Spleen (tissue), 11 donors: ENCODE measurements at regions not wholly inside any gene's neighbourhood (a gene's known extent, or its start where the extent isn't known, plus 50 kb on each side); places are given as distances from the start of the nearest gene placed in this dataset.

Experiments used
- DNase-seq: peaks from one replicate; pipeline ENCODE4 v3.0.0-alpha.2; 2020
- H3K27ac ChIP-seq, 8 donors: fragments of 200-600 bp; sonication (generic) in 7 of 8; 1 replicate in 4 of 8; 2 replicates in 4 of 8; pipeline versions ENCODE4 v1.5.0 to v1.8.0; 2016 to 2021; ENCODE audit warnings: inconsistent platforms in 4 of 8, mild to moderate bottlenecking in 4 of 8, moderate library complexity in 1 of 8
- H3K27me3 ChIP-seq, 7 donors: fragments of 200-600 bp; sonication (generic) in 6 of 7; replicated peaks in 1 of 7; 1 replicate in 4 of 7; 2 replicates in 3 of 7; pipeline versions ENCODE4 v1.5.0 to v1.8.0; 2016 to 2021; ENCODE audit warnings: inconsistent platforms in 3 of 7, mild to moderate bottlenecking in 1 of 7
- H3K36me3 ChIP-seq, 6 donors: fragments of 200-600 bp; sonication (generic) in 5 of 6; 1 replicate in 4 of 6; 2 replicates in 2 of 6; pipeline versions ENCODE4 v1.5.0 to v1.8.0; 2016 to 2021; ENCODE audit warnings: inconsistent platforms in 2 of 6
- H3K4me1 ChIP-seq, 6 donors: fragments of 200-600 bp; sonication (generic) in 5 of 6; 1 replicate in 3 of 6; 2 replicates in 3 of 6; pipeline versions ENCODE4 v1.5.0 to v1.8.0; 2016 to 2021; ENCODE audit warnings: inconsistent platforms in 3 of 6
- H3K4me3 ChIP-seq, 8 donors: fragments of 200-600 bp; sonication (generic) in 7 of 8; 1 replicate in 4 of 8; 2 replicates in 4 of 8; pipeline versions ENCODE4 v1.5.0 to v1.8.0; 2016 to 2021; ENCODE audit warnings: inconsistent platforms in 4 of 8, mild to moderate bottlenecking in 4 of 8, moderate library complexity in 2 of 8
- H3K9me3 ChIP-seq, 8 donors: fragments of 200-600 bp; sonication (generic) in 7 of 8; 1 replicate in 4 of 8; 2 replicates in 4 of 8; pipeline versions ENCODE4 v1.5.0 to v1.8.0; 2016 to 2021; ENCODE audit warnings: inconsistent platforms in 4 of 8
- POLR2A ChIP-seq, 3 donors: fragments of 450-650 bp; IDR thresholded peaks; one replicate each; pipeline ENCODE4 v1.5.1; 2017; ENCODE audit warnings: antibody characterized with exemption in 3 of 3, mild to moderate bottlenecking in 1 of 3
- POLR2AphosphoS5 ChIP-seq, 3 donors: sonication (generic); formaldehyde crosslinking; IDR thresholded peaks; one replicate each; pipeline ENCODE4 v1.5.1; 2017; ENCODE audit warnings: antibody characterized with exemption in 3 of 3
- WGBS, 5 donors: extraction: QIAGEN DNeasy Blood & Tissue Kit in 3 of 5; methylation state at CpG; one replicate each; pipeline versions ENCODE4 v1.1.5 to v1.1.7; 2013 to 2018; 5-methylcytosine and 5-hydroxymethylcytosine counted together
- intact Hi-C: fragments of 100-400 bp; cut with DNase I; formaldehyde crosslinking; loops from one replicate; pipeline ENCODE4 v1.15.0; 2023; ENCODE audit warnings: low total_unique reads
- TF ChIP-seq, protein P1 (sequence below), 11 experiments: fragments of 200-600 bp in 7 of 11; fragments of 450-650 bp in 4 of 11; sonication (generic) in 4 of 11; IDR thresholded peaks in 8 of 11; conservative IDR thresholded peaks in 3 of 11; 1 replicate in 7 of 11; 2 replicates in 4 of 11; pipeline versions ENCODE4 v1.4.0 to v1.8.0; 2016 to 2021; ENCODE audit warnings: antibody characterized with exemption in 11 of 11, inconsistent platforms in 4 of 11, mild to moderate bottlenecking in 1 of 11
- donor health status: healthy with polysubstance abuse.
- donor health status: DM: no; HTN: no; CAD: no; lungs with moderate emphysema.
- donor health status: DM: no; HTN: no; CAD: no.
- donor health status: Bipolar disorder and iron deficiency.
- donor health status: healthy.
- donor health status: DM: no; HTN: no; CAD: no.
- donor health status: DM: yes; HTN: yes; CAD: no.

DNA sequence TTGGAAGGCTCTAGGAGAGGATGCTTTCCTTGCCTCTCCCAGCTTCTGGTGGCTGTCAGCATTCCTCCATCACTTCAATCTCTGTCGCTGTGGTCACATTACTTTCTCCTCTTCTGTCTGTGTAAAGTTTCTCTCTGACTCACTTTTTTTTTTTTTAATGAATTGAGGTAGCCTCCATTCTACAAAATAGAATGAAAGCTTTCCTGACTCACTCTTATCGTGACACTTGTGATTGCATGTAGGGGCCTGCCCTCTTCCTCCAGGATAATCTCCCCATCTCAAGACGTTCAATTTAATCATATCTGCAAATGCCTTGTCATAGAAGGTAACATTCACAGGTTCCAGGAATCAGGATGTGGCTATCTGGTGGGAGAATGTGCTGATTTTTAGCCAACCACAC, 153.5 kb upstream of the HMGA2 start:
- no peak for DNase-seq
- Histone ChIP-seq H3K27me3 (no peaks in the 10 kb centered on the region), H3K36me3 (no peaks in the 10 kb centered on the region), H3K4me1 (no peaks in the 10 kb centered on the region), H3K27ac (no peak overlapping the region), H3K9me3 (no peaks in the 10 kb centered on the region), H3K4me3 (no peak overlapping the region)
- 63 to 85% (median 70%) methylated on average over 3 of the region's 3 CpGs for WGBS, 5 donors
- intact Hi-C loops: no loop called here
- TF ChIP-seq POLR2AphosphoS5 (IDR thresholded peaks at IDR 0.05) (no peak), POLR2A (IDR thresholded peaks at IDR 0.05) (no peak)
- TF ChIP-seq, protein P1, sequence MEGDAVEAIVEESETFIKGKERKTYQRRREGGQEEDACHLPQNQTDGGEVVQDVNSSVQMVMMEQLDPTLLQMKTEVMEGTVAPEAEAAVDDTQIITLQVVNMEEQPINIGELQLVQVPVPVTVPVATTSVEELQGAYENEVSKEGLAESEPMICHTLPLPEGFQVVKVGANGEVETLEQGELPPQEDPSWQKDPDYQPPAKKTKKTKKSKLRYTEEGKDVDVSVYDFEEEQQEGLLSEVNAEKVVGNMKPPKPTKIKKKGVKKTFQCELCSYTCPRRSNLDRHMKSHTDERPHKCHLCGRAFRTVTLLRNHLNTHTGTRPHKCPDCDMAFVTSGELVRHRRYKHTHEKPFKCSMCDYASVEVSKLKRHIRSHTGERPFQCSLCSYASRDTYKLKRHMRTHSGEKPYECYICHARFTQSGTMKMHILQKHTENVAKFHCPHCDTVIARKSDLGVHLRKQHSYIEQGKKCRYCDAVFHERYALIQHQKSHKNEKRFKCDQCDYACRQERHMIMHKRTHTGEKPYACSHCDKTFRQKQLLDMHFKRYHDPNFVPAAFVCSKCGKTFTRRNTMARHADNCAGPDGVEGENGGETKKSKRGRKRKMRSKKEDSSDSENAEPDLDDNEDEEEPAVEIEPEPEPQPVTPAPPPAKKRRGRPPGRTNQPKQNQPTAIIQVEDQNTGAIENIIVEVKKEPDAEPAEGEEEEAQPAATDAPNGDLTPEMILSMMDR (IDR thresholded peaks at IDR 0.05 in 8 of 11, conservative IDR thresholded peaks at IDR 0.05 in 3 of 11): no peak

- DNase-seq: no peak
- TF ChIP-seq, protein P1 (IDR thresholded peaks at IDR 0.05 in 8 of 11, conservative IDR thresholded peaks at IDR 0.05 in 3 of 11): no peak
- TF ChIP-seq POLR2AphosphoS5 (IDR thresholded peaks at IDR 0.05): no peak
- TF ChIP-seq POLR2A (IDR thresholded peaks at IDR 0.05): no peak
- intact Hi-C loops: no loop called here
- Histone ChIP-seq H3K4me3 (no peak overlapping the region), H3K4me1 (no peaks in the 10 kb centered on the region), H3K36me3 (no peaks in the 10 kb centered on the region), H3K27me3 (no peaks in the 10 kb centered on the region), H3K9me3 (no peaks in the 10 kb centered on the region), H3K27ac (no peak overlapping the region)
- 69 to 89% (median 86%) methylated on average over 4 of the region's 4 CpGs for whole genome bisulfite sequencing, 5 donors
Measured at GRCh38 chr12:65672441-65672840, 151.8 kb upstream of the HMGA2 start.

- TF ChIP-seq POLR2A (IDR thresholded peaks at IDR 0.05) (no peak), POLR2AphosphoS5 (IDR thresholded peaks at IDR 0.05) (no peak)
- TF ChIP-seq, protein P1 (IDR thresholded peaks at IDR 0.05 in 8 of 11, conservative IDR thresholded peaks at IDR 0.05 in 3 of 11): no peak
- no peak for DNase-seq
- Histone ChIP-seq H3K27ac (no peak overlapping the region), H3K4me3 (no peak overlapping the region), H3K27me3 (no peaks in the 10 kb centered on the region), H3K4me1 (no peaks in the 10 kb centered on the region), H3K9me3 (peaks cover 0 to 4% (median 0%) of the 10 kb centered on the region in 8 donors), H3K36me3 (no peaks in the 10 kb centered on the region)
- intact Hi-C loops: no loop called here
Measured at GRCh38 chr12:65673156-65673690, 151.1 kb upstream of the HMGA2 start.

DNA sequence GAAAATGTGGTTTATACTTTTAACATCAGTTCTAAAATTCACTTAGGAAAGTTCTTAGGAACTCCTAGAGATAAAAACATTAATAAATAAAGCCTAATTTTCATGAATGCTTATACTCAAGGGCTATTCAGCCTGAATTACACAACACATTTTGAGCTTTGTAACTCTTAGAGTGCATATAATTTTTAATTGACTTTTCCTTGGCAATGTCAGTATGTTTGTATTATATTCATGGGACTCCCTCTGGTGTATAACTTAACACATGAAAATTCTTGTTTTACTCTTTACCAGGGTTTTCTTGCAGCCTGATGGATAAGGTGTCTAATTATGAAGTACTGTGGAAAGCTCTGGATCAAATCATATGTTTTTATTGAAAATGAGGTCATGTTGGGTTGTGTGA, 150.6 kb upstream of the HMGA2 start:
- no peak overlapping the region for H3K27ac ChIP-seq
- no peaks in the 10 kb centered on the region for H3K4me1 ChIP-seq
- no peak for DNase-seq
- H3K27me3 ChIP-seq: no peaks in the 10 kb centered on the region
- TF ChIP-seq POLR2A (IDR thresholded peaks at IDR 0.05) (no peak), POLR2AphosphoS5 (IDR thresholded peaks at IDR 0.05) (no peak)
- TF ChIP-seq, protein P1 (IDR thresholded peaks at IDR 0.05 in 8 of 11, conservative IDR thresholded peaks at IDR 0.05 in 3 of 11): no peak
- no peaks in the 10 kb centered on the region for H3K36me3 ChIP-seq
- intact Hi-C loops: no loop called here
- no peak overlapping the region for H3K4me3 ChIP-seq
- peaks cover 0 to 8% (median 0%) of the 10 kb centered on the region in 8 donors for H3K9me3 ChIP-seq
